OCI-LY1 (cell line): ENCODE measurements at regions not wholly inside any gene's neighbourhood (a gene's known extent, or its start where the extent isn't known, plus 50 kb on each side); places are given as distances from the start of the nearest gene placed in this dataset.

ENCODE experiments used
- H2AFZ ChIP-seq: fragments of 200-600 bp; sonication (generic), shearing (Covaris generic); 2 replicates; pipeline ENCODE4 v1.6.0; 2014; ENCODE audit warnings: antibody characterized with exemption, mild to moderate bottlenecking, low read length
- H3F3A ChIP-seq: fragments of 200-600 bp; sonication (generic), shearing (Covaris generic); 2 replicates; pipeline ENCODE4 v1.6.0; 2014; ENCODE audit warnings: mild to moderate bottlenecking, antibody characterized with exemption, low read length, moderate library complexity; ENCODE audit not compliant: insufficient read depth
- H3K27ac ChIP-seq: fragments of 200-600 bp; sonication (generic); 2 replicates; pipeline ENCODE4 v1.5.1; 2014; ENCODE audit warnings: low read length, mixed run types, mild to moderate bottlenecking, low read depth; ENCODE audit not compliant: poor library complexity, severe bottlenecking
- H3K27me3 ChIP-seq: fragments of 200-600 bp; sonication (generic); 2 replicates; pipeline ENCODE4 v1.6.0; 2014; ENCODE audit warnings: antibody characterized with exemption, mild to moderate bottlenecking, low read length, moderate library complexity; ENCODE audit not compliant: insufficient read depth
- H3K36me3 ChIP-seq: fragments of 200-600 bp; sonication (generic); 2 replicates; pipeline ENCODE4 v1.6.1; 2014; ENCODE audit warnings: mild to moderate bottlenecking, antibody characterized with exemption, low read length, moderate library complexity, mixed read lengths; ENCODE audit not compliant: insufficient read depth
- H3K4me1 ChIP-seq: fragments of 200-600 bp; sonication (generic); 2 replicates; pipeline ENCODE4 v1.5.1; 2014; ENCODE audit warnings: mild to moderate bottlenecking, low read length, moderate library complexity; ENCODE audit not compliant: insufficient read depth, severe bottlenecking
- H3K4me2 ChIP-seq: fragments of 200-600 bp; sonication (generic), shearing (Covaris generic); 2 replicates; pipeline ENCODE4 v1.6.1; 2014; ENCODE audit warnings: low read length
- H3K4me3 ChIP-seq: fragments of 200-600 bp; sonication (generic); 2 replicates; pipeline ENCODE4 v1.5.1; 2014; ENCODE audit warnings: low read length, low read depth, mild to moderate bottlenecking, mixed read lengths; ENCODE audit not compliant: poor library complexity, severe bottlenecking
- H3K79me2 ChIP-seq: fragments of 200-600 bp; shearing (Covaris generic); 2 replicates; pipeline ENCODE4 v1.6.1; 2016; ENCODE audit warnings: mixed run types, low read length, mixed read lengths; ENCODE audit not compliant: insufficient read depth
- H3K9ac ChIP-seq: fragments of 200-600 bp; sonication (generic), shearing (Covaris generic); 2 replicates; pipeline ENCODE4 v1.6.1; 2014; ENCODE audit warnings: mild to moderate bottlenecking, low read length, mixed read lengths
- H3K9me2 ChIP-seq: fragments of 200-600 bp; sonication (generic), shearing (Covaris generic); 2 replicates; pipeline ENCODE4 v1.6.1; 2014; ENCODE audit warnings: low read depth, mild to moderate bottlenecking, low read length, mixed read lengths
- H3K9me3 ChIP-seq: fragments of 200-600 bp; shearing (Covaris generic); 2 replicates; pipeline ENCODE4 v1.6.1; 2014; ENCODE audit warnings: low read length, mixed read lengths
- H4K20me1 ChIP-seq: fragments of 200-600 bp; sonication (generic), shearing (Covaris generic); 2 replicates; pipeline ENCODE4 v1.6.0; 2016; ENCODE audit warnings: mild to moderate bottlenecking, low read length; ENCODE audit not compliant: insufficient read depth
- EZH2 ChIP-seq: fragments of 200-600 bp; sonication (generic), shearing (Covaris generic); IDR thresholded peaks from 2 replicates; pipeline ENCODE4 v1.8.0; 2017; ENCODE audit warnings: borderline replicate concordance, mixed run types, mild to moderate bottlenecking, antibody characterized with exemption, low read length, moderate library complexity, mixed read lengths
- TF ChIP-seq, protein P1 (sequence below): fragments of 200-600 bp; sonication (generic), shearing (Covaris generic); IDR thresholded peaks from 2 replicates; pipeline ENCODE4 v1.5.1; 2017; ENCODE audit warnings: mild to moderate bottlenecking, antibody characterized with exemption, low read length, moderate library complexity, mixed read lengths

DNA sequence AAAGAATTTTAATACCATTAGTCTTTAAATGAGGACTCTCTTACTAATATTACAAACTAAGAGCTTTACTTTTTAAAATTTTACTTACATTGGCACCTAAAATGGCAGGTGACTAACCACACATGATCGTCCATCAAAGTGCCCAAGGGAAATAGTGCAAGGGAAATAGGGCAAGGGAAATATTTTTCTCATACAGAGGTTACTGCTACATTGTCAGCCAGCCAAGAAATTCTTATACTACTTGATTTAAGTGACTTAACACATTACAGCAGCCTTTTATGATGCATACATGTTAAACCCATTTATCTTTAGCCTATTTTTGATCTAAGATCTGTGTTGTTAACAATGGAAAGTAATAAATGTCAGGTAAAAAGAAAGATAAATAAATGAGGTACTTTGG, 587.2 kb upstream of the PKDCC start:
- Histone ChIP-seq H3K4me2 (no peak overlapping the region), H3K4me1 (no peaks in the 10 kb centered on the region), H3K9me2 (no peaks in the 10 kb centered on the region), H2AFZ (no peak overlapping the region), H3K36me3 (no peaks in the 10 kb centered on the region), H3K9ac (no peak overlapping the region), H3K4me3 (no peak overlapping the region), H4K20me1 (no peaks in the 10 kb centered on the region), H3K9me3 (no peaks in the 10 kb centered on the region), H3K27me3 (no peaks in the 10 kb centered on the region), H3F3A (no peaks in the 10 kb centered on the region), H3K27ac (no peak overlapping the region), H3K79me2 (no peaks in the 10 kb centered on the region)
- TF ChIP-seq, protein P1, sequence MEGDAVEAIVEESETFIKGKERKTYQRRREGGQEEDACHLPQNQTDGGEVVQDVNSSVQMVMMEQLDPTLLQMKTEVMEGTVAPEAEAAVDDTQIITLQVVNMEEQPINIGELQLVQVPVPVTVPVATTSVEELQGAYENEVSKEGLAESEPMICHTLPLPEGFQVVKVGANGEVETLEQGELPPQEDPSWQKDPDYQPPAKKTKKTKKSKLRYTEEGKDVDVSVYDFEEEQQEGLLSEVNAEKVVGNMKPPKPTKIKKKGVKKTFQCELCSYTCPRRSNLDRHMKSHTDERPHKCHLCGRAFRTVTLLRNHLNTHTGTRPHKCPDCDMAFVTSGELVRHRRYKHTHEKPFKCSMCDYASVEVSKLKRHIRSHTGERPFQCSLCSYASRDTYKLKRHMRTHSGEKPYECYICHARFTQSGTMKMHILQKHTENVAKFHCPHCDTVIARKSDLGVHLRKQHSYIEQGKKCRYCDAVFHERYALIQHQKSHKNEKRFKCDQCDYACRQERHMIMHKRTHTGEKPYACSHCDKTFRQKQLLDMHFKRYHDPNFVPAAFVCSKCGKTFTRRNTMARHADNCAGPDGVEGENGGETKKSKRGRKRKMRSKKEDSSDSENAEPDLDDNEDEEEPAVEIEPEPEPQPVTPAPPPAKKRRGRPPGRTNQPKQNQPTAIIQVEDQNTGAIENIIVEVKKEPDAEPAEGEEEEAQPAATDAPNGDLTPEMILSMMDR = no peak
- no peak for TF ChIP-seq EZH2

DNA sequence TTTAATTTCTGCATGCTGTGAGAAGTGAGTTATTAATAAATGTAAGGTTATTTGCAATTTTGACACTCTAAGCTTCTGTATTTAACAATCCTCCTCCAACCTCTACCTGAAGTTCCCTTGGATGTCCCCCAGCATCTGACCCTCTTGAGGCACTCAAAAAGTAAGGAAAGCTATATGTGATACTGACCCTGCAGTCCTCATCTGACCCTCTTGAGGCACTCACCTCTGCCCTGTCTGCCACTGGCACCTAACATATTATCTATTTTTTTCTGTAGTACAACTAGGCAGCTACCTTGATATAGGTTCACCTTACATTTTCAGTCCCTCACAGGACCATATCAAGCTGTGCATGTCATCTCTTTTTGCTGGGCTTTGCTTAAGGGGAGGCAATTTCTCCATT, 583.4 kb upstream of the PKDCC start:
- H3K9me3 ChIP-seq = no peaks in the 10 kb centered on the region

DNA sequence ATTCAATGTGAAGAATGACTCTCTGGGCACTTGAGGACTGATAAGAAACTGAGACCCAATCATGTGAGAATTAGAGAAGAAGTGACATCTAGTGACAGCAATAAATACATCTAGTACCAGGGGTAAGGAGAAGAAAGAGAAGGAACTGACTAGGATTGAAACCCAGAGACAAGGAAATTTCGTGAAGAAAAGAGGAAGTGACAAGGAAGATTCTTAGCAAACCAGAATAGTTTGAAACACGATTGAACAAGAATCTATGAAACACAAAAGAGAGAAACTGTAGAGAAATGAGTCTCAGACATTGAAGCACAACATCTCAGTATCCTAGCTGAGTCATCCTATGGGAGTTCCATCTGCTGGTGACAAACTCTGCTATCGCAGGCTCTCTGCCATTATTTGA, 571.9 kb upstream of the PKDCC start:
- TF ChIP-seq, protein P1 = no peak
- no peak for TF ChIP-seq EZH2
- Histone ChIP-seq H3K9ac (no peak overlapping the region), H3K9me3 (no peaks in the 10 kb centered on the region), H3K4me2 (no peak overlapping the region), H3K79me2 (no peaks in the 10 kb centered on the region), H3K36me3 (no peaks in the 10 kb centered on the region), H3K27ac (no peak overlapping the region), H3K4me1 (no peaks in the 10 kb centered on the region), H3F3A (no peaks in the 10 kb centered on the region), H3K27me3 (no peaks in the 10 kb centered on the region), H2AFZ (no peak overlapping the region), H3K4me3 (no peak overlapping the region), H3K9me2 (no peaks in the 10 kb centered on the region), H4K20me1 (no peaks in the 10 kb centered on the region)

More for the DNA sequence above, 583.4 kb upstream of the PKDCC start:
- no peaks in the 10 kb centered on the region for H3K27me3 ChIP-seq
- H3K9ac ChIP-seq = no peak overlapping the region
- H3K4me2 ChIP-seq = no peak overlapping the region
- no peak overlapping the region for H3K4me3 ChIP-seq
- H3F3A ChIP-seq = no peaks in the 10 kb centered on the region
- TF ChIP-seq EZH2 = no peak
- TF ChIP-seq, protein P1 = no peak
- no peaks in the 10 kb centered on the region for H3K9me2 ChIP-seq
- no peaks in the 10 kb centered on the region for H4K20me1 ChIP-seq
- no peaks in the 10 kb centered on the region for H3K36me3 ChIP-seq
- no peak overlapping the region for H2AFZ ChIP-seq
- H3K4me1 ChIP-seq = no peaks in the 10 kb centered on the region
- no peaks in the 10 kb centered on the region for H3K79me2 ChIP-seq
- no peak overlapping the region for H3K27ac ChIP-seq
